ENCODE measurements at regions not wholly inside any gene's neighbourhood (a gene's known extent, or its start where the extent isn't known, plus 50 kb on each side); places are given as distances from the start of the nearest gene placed in this dataset.

DNA sequence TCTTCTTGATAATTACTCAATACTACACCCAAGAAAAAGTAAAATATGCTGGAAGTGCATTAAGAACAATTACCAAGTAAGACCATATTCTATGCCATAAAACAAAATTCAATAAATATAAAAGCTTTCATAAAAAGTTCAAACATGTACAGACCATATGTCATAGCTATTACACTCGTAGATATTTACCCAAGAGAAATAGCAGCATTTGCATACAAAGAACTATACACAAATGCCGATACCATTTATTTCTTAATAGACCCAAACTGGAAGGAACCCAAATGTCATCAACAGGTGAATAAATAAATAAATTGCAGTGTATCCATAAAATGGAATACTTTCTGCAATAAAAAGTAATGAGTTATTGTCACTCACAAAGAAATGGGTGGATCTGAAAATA, 78.3 kb upstream of the SLC16A7 start:
- Histone ChIP-seq H3K4me1 (ENCODE audit: low read depth) (no peaks in the 10 kb centered on the region), H3K4me3 (no peak overlapping the region), H3K36me3 (ENCODE audit: low read depth) (no peaks in the 10 kb centered on the region), H3K9me3 (no peaks in the 10 kb centered on the region)
- intact Hi-C loops (cut with DNase I, micrococcal nuclease): no loop called here
- TF ChIP-seq, protein P1, sequence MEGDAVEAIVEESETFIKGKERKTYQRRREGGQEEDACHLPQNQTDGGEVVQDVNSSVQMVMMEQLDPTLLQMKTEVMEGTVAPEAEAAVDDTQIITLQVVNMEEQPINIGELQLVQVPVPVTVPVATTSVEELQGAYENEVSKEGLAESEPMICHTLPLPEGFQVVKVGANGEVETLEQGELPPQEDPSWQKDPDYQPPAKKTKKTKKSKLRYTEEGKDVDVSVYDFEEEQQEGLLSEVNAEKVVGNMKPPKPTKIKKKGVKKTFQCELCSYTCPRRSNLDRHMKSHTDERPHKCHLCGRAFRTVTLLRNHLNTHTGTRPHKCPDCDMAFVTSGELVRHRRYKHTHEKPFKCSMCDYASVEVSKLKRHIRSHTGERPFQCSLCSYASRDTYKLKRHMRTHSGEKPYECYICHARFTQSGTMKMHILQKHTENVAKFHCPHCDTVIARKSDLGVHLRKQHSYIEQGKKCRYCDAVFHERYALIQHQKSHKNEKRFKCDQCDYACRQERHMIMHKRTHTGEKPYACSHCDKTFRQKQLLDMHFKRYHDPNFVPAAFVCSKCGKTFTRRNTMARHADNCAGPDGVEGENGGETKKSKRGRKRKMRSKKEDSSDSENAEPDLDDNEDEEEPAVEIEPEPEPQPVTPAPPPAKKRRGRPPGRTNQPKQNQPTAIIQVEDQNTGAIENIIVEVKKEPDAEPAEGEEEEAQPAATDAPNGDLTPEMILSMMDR (IDR thresholded peaks at IDR 0.05): no peak
- ATAC-seq: peak; percentile 84
- DNase-seq: no peak

DNA sequence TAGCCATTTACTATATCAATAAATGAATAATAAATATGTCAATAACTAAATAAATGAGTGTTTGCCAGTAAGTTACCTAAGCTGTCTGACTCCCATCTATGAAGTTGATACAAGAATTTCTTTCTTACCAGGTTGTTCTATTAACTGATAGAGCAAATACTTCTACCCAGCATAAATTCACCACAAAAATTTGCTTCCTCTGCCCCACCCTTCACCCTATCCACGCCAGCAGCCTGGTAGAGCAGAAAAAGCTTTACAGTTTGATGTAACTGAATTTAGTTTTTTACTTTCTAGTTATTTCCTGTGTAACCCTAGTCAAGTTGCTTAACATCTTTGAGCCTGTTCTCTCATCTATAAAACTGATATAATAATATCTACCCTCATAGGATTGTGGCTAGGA, 94.9 kb upstream of the SLC16A7 start:
- no peak overlapping the region for H3K4me3 ChIP-seq
- TF ChIP-seq, protein P1 (IDR thresholded peaks at IDR 0.05): no peak
- intact Hi-C loops (cut with DNase I, micrococcal nuclease): no loop called here
- DNase-seq: no peak
- no peaks in the 10 kb centered on the region for H3K4me1 ChIP-seq (ENCODE audit: low read depth)
- no peak for ATAC-seq
- H3K36me3 ChIP-seq (ENCODE audit: low read depth): no peaks in the 10 kb centered on the region
- H3K9me3 ChIP-seq: no peaks in the 10 kb centered on the region

DNA sequence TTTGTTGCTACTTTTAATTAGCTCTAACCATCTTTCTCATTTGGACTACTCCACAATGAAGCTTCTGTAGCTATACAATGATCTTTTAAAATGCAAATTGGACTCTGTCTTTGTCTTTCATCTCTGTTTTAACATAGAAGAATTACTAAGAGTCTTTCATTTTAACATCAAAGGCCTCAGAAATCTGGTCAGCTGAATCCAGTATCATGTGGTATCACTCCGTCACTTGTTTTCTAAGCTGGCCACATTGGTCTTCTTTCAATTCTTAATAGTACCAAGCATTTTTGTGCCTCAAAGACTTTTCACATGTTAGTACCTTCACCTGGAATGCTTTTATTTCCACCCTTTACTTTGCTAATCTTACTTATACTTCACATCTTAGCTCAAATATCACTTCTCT, 95.5 kb upstream of the SLC16A7 start:
- TF ChIP-seq, protein P1 (IDR thresholded peaks at IDR 0.05): no peak
- Histone ChIP-seq H3K36me3 (ENCODE audit: low read depth) (no peaks in the 10 kb centered on the region), H3K4me3 (no peak overlapping the region), H3K4me1 (ENCODE audit: low read depth) (no peaks in the 10 kb centered on the region), H3K9me3 (no peaks in the 10 kb centered on the region)
- ATAC-seq (no peak), DNase-seq (no peak)
- intact Hi-C loops (cut with DNase I, micrococcal nuclease): no loop called here

DNA sequence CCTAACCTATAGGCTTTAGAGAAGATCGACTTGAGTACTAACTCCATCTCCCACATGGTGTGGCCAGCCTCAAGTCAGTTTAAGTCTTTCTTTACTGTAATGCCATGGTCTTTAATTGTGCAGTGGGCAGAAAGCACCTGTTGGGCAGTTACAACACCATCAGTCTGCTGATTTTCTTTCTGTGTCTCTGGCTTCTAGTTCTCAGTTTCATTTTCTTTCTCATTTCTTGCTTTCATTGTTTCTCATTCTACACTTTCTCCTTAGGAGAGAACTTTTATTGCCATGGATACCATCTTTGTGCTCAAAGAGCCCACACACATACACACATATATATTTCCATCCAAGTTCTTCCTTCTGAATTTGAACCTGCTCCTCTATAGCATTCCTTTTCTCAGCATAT, 96.1 kb upstream of the SLC16A7 start:
- Histone ChIP-seq H3K9me3 (no peaks in the 10 kb centered on the region), H3K4me1 (ENCODE audit: low read depth) (no peaks in the 10 kb centered on the region), H3K36me3 (ENCODE audit: low read depth) (no peaks in the 10 kb centered on the region), H3K4me3 (no peak overlapping the region)
- ATAC-seq (no peak), DNase-seq (no peak)
- intact Hi-C loops (cut with DNase I, micrococcal nuclease): no loop called here
- TF ChIP-seq, protein P1 (IDR thresholded peaks at IDR 0.05): no peak

DNA sequence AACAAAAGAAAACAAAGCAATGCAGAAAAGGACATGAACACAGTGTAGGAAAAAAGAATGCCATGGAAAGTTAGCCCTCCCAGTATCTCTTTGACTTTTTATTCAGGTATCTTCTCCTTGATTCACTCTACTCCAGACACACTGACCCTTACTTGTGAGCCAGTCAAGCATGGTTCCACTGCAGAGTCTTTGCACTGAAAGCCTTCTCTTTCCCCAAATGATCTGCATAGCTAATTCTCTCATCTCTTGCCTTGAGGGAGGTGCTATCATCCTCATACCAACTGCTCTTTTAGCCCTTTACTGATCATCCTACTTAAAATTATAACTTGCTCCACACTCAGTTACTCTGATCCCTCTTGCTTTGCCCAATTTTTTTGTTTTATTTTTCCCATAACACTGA, 101.2 kb upstream of the SLC16A7 start:
- DNase-seq (no peak), ATAC-seq (no peak)

DNA sequence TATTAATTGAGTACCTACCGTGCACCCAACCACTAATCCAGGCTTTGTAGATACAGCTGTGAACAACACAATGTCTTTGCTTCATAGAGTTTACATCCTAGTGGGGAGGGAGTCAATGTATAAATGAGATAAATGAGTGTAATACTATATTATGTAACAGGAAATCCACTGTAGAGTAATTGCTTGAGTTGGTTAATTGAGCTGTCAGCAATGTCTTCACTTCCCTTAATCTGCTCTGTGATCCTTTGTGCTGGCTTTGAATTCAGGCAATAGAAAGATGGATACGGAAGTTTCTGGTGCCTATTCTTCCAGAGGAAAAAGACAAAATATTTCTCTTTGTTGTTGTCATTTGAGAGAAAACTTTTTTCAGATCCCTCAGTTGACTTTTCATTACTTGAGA, 104.0 kb upstream of the SLC16A7 start:
- Histone ChIP-seq H3K4me1 (ENCODE audit: low read depth) (no peaks in the 10 kb centered on the region), H3K9me3 (no peaks in the 10 kb centered on the region), H3K4me3 (no peak overlapping the region), H3K36me3 (ENCODE audit: low read depth) (no peaks in the 10 kb centered on the region)
- DNase-seq (no peak), ATAC-seq (no peak)
- intact Hi-C loops (cut with DNase I, micrococcal nuclease): no loop called here
- TF ChIP-seq, protein P1 (IDR thresholded peaks at IDR 0.05): no peak

More for the DNA sequence above, 101.2 kb upstream of the SLC16A7 start:
- TF ChIP-seq, protein P1 (IDR thresholded peaks at IDR 0.05): no peak
- no peak overlapping the region for H3K4me3 ChIP-seq
- no peaks in the 10 kb centered on the region for H3K36me3 ChIP-seq (ENCODE audit: low read depth)
- intact Hi-C loops (cut with DNase I, micrococcal nuclease): no loop called here
- H3K9me3 ChIP-seq: no peaks in the 10 kb centered on the region
- H3K4me1 ChIP-seq (ENCODE audit: low read depth): no peaks in the 10 kb centered on the region
